RPMI8226 (cell line): ENCODE measurements at regions not wholly inside any gene's neighbourhood (a gene's known extent, or its start where the extent isn't known, plus 50 kb on each side); places are given as distances from the start of the nearest gene placed in this dataset.
A peak's percentile ranks its signal among the peaks of the same experiment; 100 is the strongest.

ENCODE experiments used
- DNase-seq: peaks from one replicate; pipeline ENCODE4 v3.0.0-alpha.2; 2015

- peak; percentile 58 for DNase-seq
These were observed 53.7 kb upstream of the FABP6 start for GRCh38 chr5:160175438-160176218.

- DNase-seq = no peak
These were observed 54.4 kb upstream of the FABP6 start for GRCh38 chr5:160174780-160175437.

DNA sequence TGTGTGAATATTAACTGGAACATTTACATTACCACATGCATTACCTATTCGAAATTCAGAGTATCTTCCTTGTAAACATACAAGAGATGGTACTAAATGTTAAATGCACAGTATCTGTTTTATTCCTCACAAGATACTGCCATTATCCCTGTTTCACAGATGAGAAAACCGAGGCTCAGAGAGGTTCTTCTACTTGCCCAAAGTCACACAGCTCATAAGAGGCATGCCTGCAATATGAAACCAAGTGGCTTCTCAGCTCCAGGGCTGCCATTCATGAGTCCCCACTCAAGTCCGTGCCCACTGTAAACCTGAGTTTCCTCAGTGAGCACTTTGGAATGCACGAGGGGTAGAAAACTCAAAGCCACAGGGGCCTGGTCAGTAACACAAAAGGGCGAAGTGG, 55.0 kb upstream of the FABP6 start:
- DNase-seq = no peak

DNA sequence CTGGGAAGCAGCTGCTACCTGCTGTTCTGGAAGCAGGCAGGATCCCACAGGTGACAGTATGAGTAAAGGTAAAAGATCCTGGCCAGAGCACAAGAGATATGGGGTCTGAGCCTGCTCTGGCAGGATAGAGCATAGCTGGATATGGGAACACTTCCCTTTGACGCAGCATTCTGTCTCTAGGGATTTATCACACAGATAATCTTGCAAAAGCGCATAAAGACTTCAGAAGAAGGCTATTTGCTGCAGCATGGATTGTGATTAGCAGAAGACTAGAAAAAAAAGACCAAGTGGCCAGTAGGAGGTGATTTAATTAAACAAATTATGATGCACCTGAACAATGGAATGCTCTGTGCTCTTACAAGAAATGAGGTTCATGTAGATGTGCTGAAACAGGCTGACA, 52.4 kb upstream of the PWWP2A start:
- no peak for DNase-seq

GRCh38 chr5:160169326-160169725, 50.1 kb upstream of the PWWP2A start:
- no peak for DNase-seq
